Hepatocyte (in vitro differentiated cells): ENCODE measurements at regions not wholly inside any gene's neighbourhood (a gene's known extent, or its start where the extent isn't known, plus 50 kb on each side); places are given as distances from the start of the nearest gene placed in this dataset.

Experiments used
- EZH2 ChIP-seq: fragments of 200-600 bp; sonication (generic); IDR thresholded peaks from 2 replicates; pipeline ENCODE4 v1.6.1; 2016; ENCODE audit warnings: antibody characterized with exemption, mild to moderate bottlenecking, borderline replicate concordance
- EZH2phosphoT487 ChIP-seq: fragments of 200-600 bp; sonication (generic); IDR thresholded peaks from one replicate; pipeline ENCODE4 v1.6.1; 2018; ENCODE audit warnings: antibody characterized with exemption, mild to moderate bottlenecking, low read depth, moderate library complexity; ENCODE audit not compliant: unreplicated experiment, severe bottlenecking
- TF ChIP-seq, protein P1 (sequence below): fragments of 200-600 bp; sonication (generic); IDR thresholded peaks from 2 replicates; pipeline ENCODE4 v1.5.1; 2016; ENCODE audit warnings: antibody characterized with exemption, mild to moderate bottlenecking; ENCODE audit not compliant: poor library complexity

GRCh38 chr10:3711918-3712317, 73.1 kb downstream of the KLF6 start:
- TF ChIP-seq, protein P1, sequence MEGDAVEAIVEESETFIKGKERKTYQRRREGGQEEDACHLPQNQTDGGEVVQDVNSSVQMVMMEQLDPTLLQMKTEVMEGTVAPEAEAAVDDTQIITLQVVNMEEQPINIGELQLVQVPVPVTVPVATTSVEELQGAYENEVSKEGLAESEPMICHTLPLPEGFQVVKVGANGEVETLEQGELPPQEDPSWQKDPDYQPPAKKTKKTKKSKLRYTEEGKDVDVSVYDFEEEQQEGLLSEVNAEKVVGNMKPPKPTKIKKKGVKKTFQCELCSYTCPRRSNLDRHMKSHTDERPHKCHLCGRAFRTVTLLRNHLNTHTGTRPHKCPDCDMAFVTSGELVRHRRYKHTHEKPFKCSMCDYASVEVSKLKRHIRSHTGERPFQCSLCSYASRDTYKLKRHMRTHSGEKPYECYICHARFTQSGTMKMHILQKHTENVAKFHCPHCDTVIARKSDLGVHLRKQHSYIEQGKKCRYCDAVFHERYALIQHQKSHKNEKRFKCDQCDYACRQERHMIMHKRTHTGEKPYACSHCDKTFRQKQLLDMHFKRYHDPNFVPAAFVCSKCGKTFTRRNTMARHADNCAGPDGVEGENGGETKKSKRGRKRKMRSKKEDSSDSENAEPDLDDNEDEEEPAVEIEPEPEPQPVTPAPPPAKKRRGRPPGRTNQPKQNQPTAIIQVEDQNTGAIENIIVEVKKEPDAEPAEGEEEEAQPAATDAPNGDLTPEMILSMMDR: no peak
- TF ChIP-seq EZH2phosphoT487 (no peak), EZH2 (no peak)
